ENCODE measurements at regions not wholly inside any gene's neighbourhood (a gene's known extent, or its start where the extent isn't known, plus 50 kb on each side); places are given as distances from the start of the nearest gene placed in this dataset.

DNA sequence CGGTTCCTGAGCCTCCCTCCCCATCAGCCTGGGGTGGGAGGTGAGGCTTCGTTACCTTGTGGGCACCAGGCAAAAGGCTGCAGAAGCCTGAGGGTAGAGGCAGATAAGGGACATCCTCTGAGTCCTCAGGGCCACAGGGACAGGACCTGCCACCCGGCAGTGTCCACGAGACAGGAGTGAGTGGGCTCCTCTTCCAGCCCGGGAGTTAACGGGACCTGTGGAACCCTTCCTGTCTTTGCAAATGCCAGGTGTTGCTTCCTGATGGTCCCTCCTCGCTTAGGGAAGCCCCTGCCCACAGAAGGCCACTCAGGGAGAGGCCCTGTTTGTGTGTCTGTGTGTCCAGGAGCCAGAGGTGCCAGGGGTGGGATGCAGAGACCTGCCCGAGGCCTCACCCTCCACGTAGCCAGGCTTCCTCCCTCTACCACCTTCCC is 111.1 kb upstream of the ALDH1A3 start:
- FAIRE-seq (no peak), ATAC-seq (no peak), DNase-seq (no peak)
- no peaks in the 10 kb centered on the region for H3K36me3 ChIP-seq
- WGBS, 2 donors = 84 to 90% methylated on average over 9 of the region's 9 CpGs
- no peak overlapping the region for H3K27ac ChIP-seq
- H3K4me3 ChIP-seq = no peak overlapping the region
- no peaks in the 10 kb centered on the region for H3K27me3 ChIP-seq
- TF ChIP-seq, protein P1, sequence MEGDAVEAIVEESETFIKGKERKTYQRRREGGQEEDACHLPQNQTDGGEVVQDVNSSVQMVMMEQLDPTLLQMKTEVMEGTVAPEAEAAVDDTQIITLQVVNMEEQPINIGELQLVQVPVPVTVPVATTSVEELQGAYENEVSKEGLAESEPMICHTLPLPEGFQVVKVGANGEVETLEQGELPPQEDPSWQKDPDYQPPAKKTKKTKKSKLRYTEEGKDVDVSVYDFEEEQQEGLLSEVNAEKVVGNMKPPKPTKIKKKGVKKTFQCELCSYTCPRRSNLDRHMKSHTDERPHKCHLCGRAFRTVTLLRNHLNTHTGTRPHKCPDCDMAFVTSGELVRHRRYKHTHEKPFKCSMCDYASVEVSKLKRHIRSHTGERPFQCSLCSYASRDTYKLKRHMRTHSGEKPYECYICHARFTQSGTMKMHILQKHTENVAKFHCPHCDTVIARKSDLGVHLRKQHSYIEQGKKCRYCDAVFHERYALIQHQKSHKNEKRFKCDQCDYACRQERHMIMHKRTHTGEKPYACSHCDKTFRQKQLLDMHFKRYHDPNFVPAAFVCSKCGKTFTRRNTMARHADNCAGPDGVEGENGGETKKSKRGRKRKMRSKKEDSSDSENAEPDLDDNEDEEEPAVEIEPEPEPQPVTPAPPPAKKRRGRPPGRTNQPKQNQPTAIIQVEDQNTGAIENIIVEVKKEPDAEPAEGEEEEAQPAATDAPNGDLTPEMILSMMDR (IDR thresholded peaks at IDR 0.05) = no peak
- H3K9me3 ChIP-seq = no peaks in the 10 kb centered on the region
- intact Hi-C loops (cut with DNase I) = no loop called here
- no peaks in the 10 kb centered on the region for H3K4me1 ChIP-seq

DNA sequence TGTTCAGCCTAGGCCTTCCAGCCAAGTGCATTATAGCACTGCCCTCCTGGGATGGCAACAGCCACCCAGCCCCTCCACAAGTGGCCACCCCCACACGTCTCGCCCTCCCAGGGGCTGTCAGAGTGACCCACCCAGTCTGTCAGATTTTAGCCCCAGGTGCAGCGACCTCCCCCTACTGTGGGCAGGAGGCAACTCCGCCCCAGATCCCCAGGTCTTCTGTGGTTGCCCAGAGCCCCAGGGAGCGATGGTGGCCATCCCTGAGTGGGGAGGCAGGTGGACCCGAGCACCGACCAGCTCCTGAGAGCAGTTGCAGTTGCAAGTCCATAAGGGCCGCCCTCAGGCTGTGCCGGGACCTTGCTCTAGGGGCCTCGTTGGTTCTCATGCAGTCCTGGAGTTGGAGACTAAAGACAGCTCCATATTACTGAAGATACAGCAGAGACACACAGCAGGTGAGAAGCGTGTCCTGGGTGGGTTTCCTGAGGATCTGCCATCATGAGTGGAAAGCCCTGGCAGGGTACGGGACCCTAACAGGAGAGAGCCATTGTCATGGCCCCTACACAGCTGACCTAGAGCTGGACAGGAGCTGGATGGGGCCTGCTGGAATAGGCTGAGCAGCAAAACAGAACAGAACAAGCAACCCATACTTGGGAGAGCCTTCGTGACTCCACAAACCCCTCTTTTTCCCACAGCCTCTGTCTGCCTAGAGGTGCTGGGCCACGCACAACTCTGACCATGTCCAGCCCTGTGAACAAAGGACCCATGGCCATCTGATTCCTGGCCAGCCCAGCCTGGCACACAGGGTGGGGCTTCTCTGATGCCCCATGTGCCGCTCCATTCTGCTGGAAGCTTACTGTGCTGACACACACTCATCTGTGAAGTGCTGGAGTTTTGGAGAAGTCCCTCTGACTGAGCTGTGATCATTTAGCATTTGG is 110.3 kb upstream of the ALDH1A3 start:
- intact Hi-C loops (cut with DNase I) = no loop called here
- no peak for ATAC-seq
- WGBS, 2 donors = 78 to 86% methylated on average over 15 of the region's 15 CpGs
- peak in 1 of 6 donors; percentile 5 for DNase-seq
- Histone ChIP-seq H3K4me3 (no peak overlapping the region), H3K27ac (no peak overlapping the region), H3K4me1 (no peaks in the 10 kb centered on the region), H3K36me3 (no peaks in the 10 kb centered on the region), H3K27me3 (no peaks in the 10 kb centered on the region), H3K9me3 (no peaks in the 10 kb centered on the region)
- TF ChIP-seq, protein P1 (IDR thresholded peaks at IDR 0.05) = no peak
- FAIRE-seq = no peak

DNA sequence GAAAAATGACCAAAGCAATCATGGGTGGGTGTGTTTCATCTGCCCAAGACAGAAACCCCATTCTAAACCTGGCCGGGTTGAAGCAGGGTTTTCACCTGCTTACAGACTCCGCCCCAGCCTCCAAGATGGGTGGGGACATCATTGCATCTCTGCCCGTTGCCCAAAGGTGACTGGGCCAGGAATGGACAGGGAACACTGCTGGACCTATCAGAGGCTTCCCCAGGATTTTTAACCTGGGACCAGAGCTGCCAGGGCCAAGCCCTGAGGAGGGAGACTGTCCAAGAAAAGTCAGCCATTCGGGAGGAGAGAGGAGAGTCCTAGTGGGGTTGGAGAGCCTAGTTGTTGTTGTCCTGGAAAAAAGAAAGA is 109.7 kb upstream of the ALDH1A3 start:
- TF ChIP-seq, protein P1 (IDR thresholded peaks at IDR 0.05) = no peak
- no peaks in the 10 kb centered on the region for H3K9me3 ChIP-seq
- intact Hi-C loops (cut with DNase I) = no loop called here
- no peaks in the 10 kb centered on the region for H3K36me3 ChIP-seq
- 64 to 72% methylated on average over 4 of the region's 4 CpGs for WGBS, 2 donors
- H3K4me3 ChIP-seq = no peak overlapping the region
- DNase-seq (no peak), FAIRE-seq (no peak), ATAC-seq (no peak)
- no peaks in the 10 kb centered on the region for H3K4me1 ChIP-seq
- H3K27me3 ChIP-seq = no peaks in the 10 kb centered on the region
- H3K27ac ChIP-seq = no peak overlapping the region

DNA sequence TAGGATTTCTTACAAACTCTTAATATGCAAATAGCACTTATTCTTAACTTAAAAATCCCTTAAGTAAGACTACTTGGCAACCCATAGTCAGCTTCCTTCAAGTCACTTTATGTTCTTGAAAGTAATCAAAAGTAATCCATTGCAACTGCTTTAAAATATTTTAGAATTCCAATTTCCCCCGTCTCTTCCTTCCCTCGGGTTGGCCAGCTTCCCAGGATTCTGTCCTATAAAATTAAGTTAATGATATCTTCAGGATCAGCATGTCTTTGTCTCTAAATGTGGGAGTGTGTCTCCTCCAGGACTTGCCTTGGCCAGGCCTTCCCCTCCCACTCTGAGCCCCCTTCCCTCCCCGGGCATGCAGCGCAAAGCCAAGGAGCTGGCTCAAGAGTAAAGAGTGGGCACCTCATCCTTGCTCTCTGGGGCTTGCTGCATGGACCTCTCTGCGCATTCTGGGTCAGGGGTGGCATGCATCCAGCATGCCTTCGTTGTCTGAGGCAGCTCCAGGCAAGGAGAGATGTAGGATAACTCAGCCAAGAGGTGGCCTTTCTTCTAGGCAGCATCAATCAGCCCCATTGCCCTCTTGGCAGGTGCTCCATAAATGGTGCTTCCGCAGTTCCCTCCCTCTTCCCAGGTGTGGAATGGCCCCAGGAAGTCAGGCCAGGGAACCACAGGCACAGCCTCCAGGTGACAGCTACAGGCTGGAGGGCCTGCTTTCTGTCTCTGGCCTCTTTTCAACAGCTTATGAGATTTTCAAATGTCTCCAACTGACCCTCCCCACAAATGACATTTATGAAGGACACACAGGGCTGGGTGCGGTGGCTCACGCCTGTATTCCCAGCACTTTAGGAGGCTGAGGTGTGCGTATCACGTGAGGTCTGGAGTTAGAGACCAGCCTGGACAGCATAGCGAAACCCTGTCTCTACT is 108.7 kb upstream of the ALDH1A3 start:
- H3K4me3 ChIP-seq = no peak overlapping the region
- no peak overlapping the region for H3K27ac ChIP-seq
- intact Hi-C loops (cut with DNase I) = no loop called here
- ATAC-seq (no peak), DNase-seq (no peak), FAIRE-seq (no peak)
- H3K27me3 ChIP-seq = no peaks in the 10 kb centered on the region
- WGBS, 2 donors = 78% methylated on average over 12 of the region's 12 CpGs
- TF ChIP-seq, protein P1 (IDR thresholded peaks at IDR 0.05) = no peak
- no peaks in the 10 kb centered on the region for H3K4me1 ChIP-seq
- no peaks in the 10 kb centered on the region for H3K36me3 ChIP-seq
- no peaks in the 10 kb centered on the region for H3K9me3 ChIP-seq

Data from pancreas (tissue), 10 donors.